Heart left ventricle (tissue), 16 donors: ENCODE measurements at regions not wholly inside any gene's neighbourhood (a gene's known extent, or its start where the extent isn't known, plus 50 kb on each side); places are given as distances from the start of the nearest gene placed in this dataset.

Source experiments
- ATAC-seq, 4 donors: fragments of 200-7000 bp; cut with Tn5 transposase; one replicate each; pipeline ENCODE4 v1.9.1; 2020 to 2022; ENCODE audit warnings: moderate library complexity in 4 of 4, mild to moderate bottlenecking in 3 of 4, moderate number of reproducible peaks in 1 of 4
- DNase-seq, 5 donors: peaks; one replicate each; pipeline ENCODE4 v3.0.0-alpha.2; 2020
- H3K27ac ChIP-seq, 12 donors: fragments of 200-600 bp; sonication (generic) in 4 of 12; one replicate each; pipeline versions ENCODE4 v1.5.0 to v1.8.0; 2016 to 2022; ENCODE audit warnings: mild to moderate bottlenecking in 2 of 12
- H3K27me3 ChIP-seq, 9 donors: fragments of 200-600 bp; sonication (generic) in 2 of 9; one replicate each; pipeline versions ENCODE4 v1.5.1 to v1.8.0; 2016 to 2022; ENCODE audit warnings: mild to moderate bottlenecking in 3 of 9
- H3K36me3 ChIP-seq, 9 donors: fragments of 200-600 bp; sonication (generic) in 2 of 9; one replicate each; pipeline versions ENCODE4 v1.5.0 to v1.8.0; 2018 to 2022; ENCODE audit warnings: mild to moderate bottlenecking in 2 of 9
- H3K4me1 ChIP-seq, 12 donors: fragments of 200-600 bp; sonication (generic) in 4 of 12; one replicate each; pipeline versions ENCODE4 v1.5.0 to v1.8.0; 2016 to 2022; ENCODE audit warnings: mild to moderate bottlenecking in 3 of 12
- H3K4me3 ChIP-seq, 12 donors: fragments of 200-600 bp; sonication (generic) in 4 of 12; one replicate each; pipeline versions ENCODE4 v1.5.0 to v1.8.0; 2017 to 2022; ENCODE audit warnings: mild to moderate bottlenecking in 9 of 12, moderate library complexity in 4 of 12
- H3K9me3 ChIP-seq, 12 donors: fragments of 200-600 bp; sonication (generic) in 4 of 12; one replicate each; pipeline versions ENCODE4 v1.5.0 to v1.8.0; 2016 to 2022; ENCODE audit warnings: mild to moderate bottlenecking in 1 of 12
- CTCF ChIP-seq, 12 donors: fragments of 200-600 bp; sonication (generic) in 4 of 12; IDR thresholded peaks; one replicate each; pipeline versions ENCODE4 v1.5.0 to v1.8.0; 2018 to 2022; ENCODE audit warnings: antibody characterized with exemption in 12 of 12, mild to moderate bottlenecking in 5 of 12
- POLR2A ChIP-seq, 2 donors: fragments of 450-650 bp; IDR thresholded peaks; one replicate each; pipeline ENCODE4 v1.6.1; 2017; ENCODE audit warnings: antibody characterized with exemption in 2 of 2, mild to moderate bottlenecking in 2 of 2, moderate library complexity in 2 of 2
- WGBS, 4 donors: extraction: QIAGEN DNeasy Blood & Tissue Kit in 2 of 4; methylation state at CpG; one replicate each; pipeline versions ENCODE4 v1.1.5 to v1.1.7; 2013 to 2018; 5-methylcytosine and 5-hydroxymethylcytosine counted together
- intact Hi-C, 10 donors: fragments of 100-400 bp; cut with DNase I; formaldehyde crosslinking; loops; one replicate each; pipeline versions ENCODE4 v1.11.1 to v1.14.2; 2022
- donor health status: ischemic (EF 13 %, LVEDD 7.1; RV severe dilation, severe dysfunction).
- donor health status: healthy with polysubstance abuse.
- donor health status: DM: no; HTN: yes; CAD: no.
- donor health status: DM: no; HTN: no; CAD: no.
- donor health status: ischemic (EF 25% LVEDD 6.9; RV normal size, moderate dysfunction).
- donor health status: ischemic (EF 25% LVEDD 5.7; RV mildly dilated, moderate dysfunction).
- donor health status: healthy.
- donor health status: DM: yes; HTN: yes; CAD: no.
- donor health status: ischemic (EF 35%, LVEDD 5.7; RV mildly dilated, moderate dysfunction).
- donor health status: nonischemic (EF 11% LVEDD 7.7; RV severe dilation, severe dysfunction).
- donor health status: DM: yes; HTN: yes; CAD: no.
- donor health status: PGD.
- donor health status: ischemic (EF 29% LVEDD 5.4; RV normal size, mild dysfunction).
- donor health status: nonischemic (EF 23%, LVEDD 6.1; RV moderate dilation, normal function).

DNA sequence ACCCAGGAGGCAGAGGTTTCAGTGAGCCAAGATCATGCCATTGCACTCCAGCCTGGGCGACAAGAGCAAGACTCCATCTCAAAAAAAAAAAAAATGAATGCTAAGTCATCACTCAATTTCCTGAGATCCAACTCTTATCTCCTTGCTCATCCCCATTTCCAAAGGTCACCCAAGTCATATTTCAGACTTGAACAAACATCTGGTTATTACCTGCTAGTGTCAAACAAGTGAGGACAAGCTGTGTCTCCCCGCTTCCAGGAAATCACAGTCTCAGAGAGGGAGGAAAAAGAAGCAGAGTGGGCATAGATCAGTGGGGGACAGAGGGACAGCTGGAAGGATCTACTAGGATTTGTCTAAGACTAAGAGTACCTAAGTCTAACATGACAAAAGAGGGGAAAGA is 147.5 kb upstream of the FUNDC1 start:
- TF ChIP-seq CTCF (IDR thresholded peaks at IDR 0.05) (no peak), POLR2A (IDR thresholded peaks at IDR 0.05) (no peak)
- ATAC-seq (no peak), DNase-seq (no peak)
- H3K36me3 ChIP-seq, result no peaks in the 10 kb centered on the region
- no peaks in the 10 kb centered on the region for H3K4me1 ChIP-seq
- WGBS, 4 donors, result 87 to 97% (median 88%) methylated on average over 2 of the region's 2 CpGs
- H3K4me3 ChIP-seq, result no peak overlapping the region
- intact Hi-C loops, result no loop called here
- H3K27me3 ChIP-seq, result peaks cover 0 to 4% (median 0%) of the 10 kb centered on the region in 9 donors
- H3K9me3 ChIP-seq, result no peaks in the 10 kb centered on the region
- no peak overlapping the region for H3K27ac ChIP-seq

DNA sequence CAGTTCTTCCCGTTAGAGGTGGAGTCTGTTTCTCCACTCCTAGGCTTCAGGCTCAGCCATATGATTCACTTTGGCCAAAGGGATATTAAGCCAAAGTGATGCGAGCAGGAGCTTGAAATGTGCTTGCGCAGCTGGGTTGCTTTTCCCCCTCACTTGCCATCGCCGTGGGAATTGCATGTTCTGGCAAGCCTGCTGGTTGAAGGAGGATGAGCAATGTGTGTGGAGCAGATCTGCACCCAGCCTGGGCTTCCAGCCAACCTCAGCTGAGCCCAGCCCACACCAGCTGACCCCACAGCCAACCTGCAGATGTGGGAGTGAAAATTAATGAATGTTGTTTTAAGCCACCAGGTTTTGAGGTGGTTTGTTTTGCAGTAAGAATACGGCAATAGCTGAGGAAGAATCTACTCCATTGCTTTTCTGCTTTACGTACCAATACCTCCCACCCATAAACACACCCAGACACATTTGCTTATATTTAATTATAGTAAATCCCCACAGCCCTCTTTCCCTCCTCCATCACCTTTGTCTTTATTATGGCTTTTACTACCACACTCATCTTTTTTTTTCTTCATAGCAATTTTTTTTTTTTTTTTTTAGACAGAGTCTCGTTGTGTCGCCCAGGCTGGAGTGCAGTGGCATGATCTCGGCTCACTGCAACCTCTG is 132.8 kb upstream of the FUNDC1 start:
- peak in 4 of 5 donors; percentile 15 to 57 (median 32) for DNase-seq
- Histone ChIP-seq H3K4me3 (no peak overlapping the region), H3K27ac (no peak overlapping the region), H3K36me3 (no peaks in the 10 kb centered on the region), H3K4me1 (no peaks in the 10 kb centered on the region), H3K9me3 (no peaks in the 10 kb centered on the region), H3K27me3 (peaks cover 0 to 14% (median 0%) of the 10 kb centered on the region in 9 donors)
- TF ChIP-seq CTCF (IDR thresholded peaks at IDR 0.05), result no peak
- no peak for TF ChIP-seq POLR2A (IDR thresholded peaks at IDR 0.05)
- intact Hi-C loops, result no loop called here
- ATAC-seq, result peak in 3 of 4 donors; percentile 58 to 69 (median 60)
- WGBS, 4 donors, result 44 to 64% (median 55%) methylated on average over 10 of the region's 10 CpGs

DNA sequence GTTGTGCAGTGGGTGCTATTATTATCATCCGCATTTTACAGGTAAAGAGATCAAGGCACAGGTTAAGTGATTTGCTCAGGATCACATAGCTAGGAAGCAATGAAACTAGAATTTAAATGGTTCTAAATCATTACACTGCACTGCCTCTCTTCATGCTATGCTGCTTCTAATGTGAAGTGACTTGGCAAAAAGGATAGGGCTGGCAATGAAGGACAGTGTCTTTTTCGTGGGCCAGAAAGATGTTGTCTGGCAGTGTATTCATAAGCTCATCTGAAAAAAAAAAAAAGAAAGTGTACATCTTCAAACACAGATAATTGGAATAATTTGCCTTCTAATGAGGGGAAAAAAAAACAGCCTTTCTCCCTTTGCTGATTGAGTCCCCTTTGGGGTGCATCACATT is 132.2 kb upstream of the FUNDC1 start:
- TF ChIP-seq POLR2A (IDR thresholded peaks at IDR 0.05), result no peak
- TF ChIP-seq CTCF (IDR thresholded peaks at IDR 0.05), result no peak
- H3K27ac ChIP-seq, result no peak overlapping the region
- no peaks in the 10 kb centered on the region for H3K4me1 ChIP-seq
- no peaks in the 10 kb centered on the region for H3K9me3 ChIP-seq
- intact Hi-C loops, result no loop called here
- ATAC-seq (no peak), DNase-seq (no peak)
- peaks cover 0 to 14% (median 0%) of the 10 kb centered on the region in 9 donors for H3K27me3 ChIP-seq
- WGBS, 4 donors, result 66 to 70% (median 67%) methylated on average over 2 of the region's 2 CpGs
- no peaks in the 10 kb centered on the region for H3K36me3 ChIP-seq
- no peak overlapping the region for H3K4me3 ChIP-seq

DNA sequence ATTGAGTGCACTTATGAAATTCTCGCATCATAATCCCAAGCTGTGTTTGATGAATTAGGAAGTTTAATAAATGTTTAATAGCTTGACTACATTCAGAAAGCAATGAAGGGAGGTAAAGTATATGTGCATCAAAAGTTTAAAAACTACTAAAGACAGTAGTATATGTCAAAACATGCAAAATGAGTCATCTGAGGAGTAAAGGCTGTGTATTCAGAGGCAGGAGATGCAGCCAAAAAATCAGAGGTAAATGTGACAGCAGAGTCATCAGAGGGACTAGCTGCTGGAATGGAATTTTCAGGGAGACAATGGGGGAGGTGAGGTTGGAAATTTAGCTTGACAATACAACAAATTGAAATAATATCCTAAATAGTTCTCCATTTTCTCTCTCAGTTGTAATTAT is 127.0 kb upstream of the FUNDC1 start:
- 83 to 92% (median 89%) methylated on average over 1 of the region's 1 CpG for WGBS, 4 donors
- no peaks in the 10 kb centered on the region for H3K36me3 ChIP-seq
- intact Hi-C loops, result no loop called here

More for the DNA sequence above, 127.0 kb upstream of the FUNDC1 start:
- TF ChIP-seq POLR2A (IDR thresholded peaks at IDR 0.05) (no peak), CTCF (IDR thresholded peaks at IDR 0.05) (no peak)
- no peaks in the 10 kb centered on the region for H3K4me1 ChIP-seq
- peaks cover 0 to 30% (median 0%) of the 10 kb centered on the region in 9 donors for H3K27me3 ChIP-seq
- no peak for DNase-seq
- H3K9me3 ChIP-seq, result no peaks in the 10 kb centered on the region
- ATAC-seq, result no peak
- no peak overlapping the region for H3K27ac ChIP-seq
- no peak overlapping the region for H3K4me3 ChIP-seq
